GM10266 (cell line): ENCODE measurements at regions not wholly inside any gene's neighbourhood (a gene's known extent, or its start where the extent isn't known, plus 50 kb on each side); places are given as distances from the start of the nearest gene placed in this dataset.

ENCODE experiments used
- DNase-seq: peaks from one replicate; pipeline ENCODE4 v3.0.0; 2012; ENCODE audit errors: extremely low spot score
- CTCF ChIP-seq: IDR thresholded peaks from 2 replicates; pipeline ENCODE4 v1.5.1; 2012; ENCODE audit warnings: mild to moderate bottlenecking, low read depth; ENCODE audit not compliant: control insufficient read depth, insufficient read depth; ENCODE audit errors: missing control alignments

- no peak for TF ChIP-seq CTCF
- DNase-seq, result no peak
Measured at GRCh38 chr2:128794285-128794684, 475.6 kb upstream of the HS6ST1 start.

GRCh38 chr2:128796321-128796720 is 477.7 kb upstream of the HS6ST1 start:
- no peak for DNase-seq
- no peak for TF ChIP-seq CTCF

GRCh38 chr2:128797092-128797491 is 478.4 kb upstream of the HS6ST1 start:
- DNase-seq, result no peak
- TF ChIP-seq CTCF, result no peak

GRCh38 chr2:128797533-128797932 is 478.9 kb upstream of the HS6ST1 start:
- no peak for TF ChIP-seq CTCF
- no peak for DNase-seq

- DNase-seq, result no peak
- no peak for TF ChIP-seq CTCF
Measured at GRCh38 chr2:128797937-128798336, 479.3 kb upstream of the HS6ST1 start.

GRCh38 chr2:128798502-128799283 is 480.0 kb upstream of the HS6ST1 start:
- TF ChIP-seq CTCF, result no peak
- no peak for DNase-seq

- TF ChIP-seq CTCF, result no peak
Measured at GRCh38 chr2:128799284-128799552, 480.6 kb upstream of the HS6ST1 start.

More at GRCh38 chr2:128799284-128799552, 480.6 kb upstream of the HS6ST1 start:
- DNase-seq, result no peak
